CD4-positive, alpha-beta T cell (primary cell): ENCODE measurements at regions not wholly inside any gene's neighbourhood (a gene's known extent, or its start where the extent isn't known, plus 50 kb on each side); places are given as distances from the start of the nearest gene placed in this dataset.

ENCODE experiments used
- ATAC-seq: fragments of 200-7000 bp; cut with Tn5 transposase; one replicate; pipeline ENCODE4 v1.10.0; 2022; ENCODE audit warnings: mild to moderate bottlenecking; ENCODE audit not compliant: poor library complexity
- CTCF ChIA-PET: fragments of 350-600 bp; sonication (Branson Sonifier 250); formaldehyde crosslinking; loops from one replicate; lab custom pipeline; 2021; ENCODE audit warnings: antibody characterized with exemption, inconsistent platforms; lab: Charles Lee
- POLR2A ChIA-PET: fragments of 350-600 bp; sonication (Branson Sonifier 250); formaldehyde crosslinking; loops from one replicate; lab custom pipeline; 2021; ENCODE audit warnings: antibody characterized with exemption, inconsistent platforms; lab: Charles Lee
- DNase-seq, 14 experiments: peaks; one replicate each; pipeline ENCODE4 v3.0.0-alpha.2; 2013 to 2020; ENCODE audit warnings: mixed read lengths in 2 of 14
- H3K27ac ChIP-seq, 2 donors: one replicate each; pipeline versions ENCODE4 v1.5.1 to v1.7.0; 2013; ENCODE audit warnings: low read length in 2 of 2, low read depth in 1 of 2, mild to moderate bottlenecking in 1 of 2
- H3K27me3 ChIP-seq, 2 experiments: 1 replicate in 1 of 2; 2 replicates in 1 of 2; pipeline versions ENCODE4 v1.6.1 to v1.7.0; 2013; ENCODE audit warnings: low read length in 2 of 2, control low read depth in 1 of 2, mild to moderate bottlenecking in 1 of 2, moderate library complexity in 1 of 2; ENCODE audit not compliant: insufficient read depth in 2 of 2, control insufficient read depth in 1 of 2
- H3K36me3 ChIP-seq: one replicate; pipeline ENCODE4 v1.6.1; 2013; ENCODE audit warnings: low read length, control low read depth; ENCODE audit not compliant: insufficient read depth
- H3K4me1 ChIP-seq: one replicate; pipeline ENCODE4 v1.6.1; 2013; ENCODE audit warnings: low read length, control low read depth; ENCODE audit not compliant: insufficient read depth
- H3K4me3 ChIP-seq: one replicate; pipeline ENCODE4 v1.5.1; 2013; ENCODE audit warnings: mild to moderate bottlenecking, low read length, moderate library complexity
- H3K9me3 ChIP-seq, 2 experiments: 1 replicate in 1 of 2; 2 replicates in 1 of 2; pipeline versions ENCODE4 v1.6.1 to v1.7.0; 2013; ENCODE audit warnings: low read length in 2 of 2, mild to moderate bottlenecking in 2 of 2, control low read depth in 1 of 2, moderate library complexity in 1 of 2; ENCODE audit not compliant: control insufficient read depth in 1 of 2, insufficient read depth in 1 of 2
- H3K27ac Mint-ChIP-seq: one replicate; pipeline ENCODE4 v1.8.0; 2020; ENCODE audit warnings: mixed read lengths
- H3K27me3 Mint-ChIP-seq: one replicate; pipeline ENCODE4 v1.8.0; 2021; ENCODE audit warnings: mixed read lengths
- H3K36me3 Mint-ChIP-seq: one replicate; pipeline ENCODE4 v1.8.0; 2021; ENCODE audit warnings: low read depth, mixed read lengths
- H3K4me1 Mint-ChIP-seq: one replicate; pipeline ENCODE4 v1.8.0; 2021; ENCODE audit warnings: low read depth, mixed read lengths
- H3K4me3 Mint-ChIP-seq: one replicate; pipeline ENCODE4 v1.8.0; 2020; ENCODE audit warnings: mild to moderate bottlenecking, mixed read lengths
- H3K9me3 Mint-ChIP-seq: one replicate; pipeline ENCODE4 v1.8.0; 2020; ENCODE audit warnings: mixed read lengths
- intact Hi-C, 2 experiments: fragments of 100-400 bp; cut with DNase I in 1 of 2; cut with micrococcal nuclease in 1 of 2; formaldehyde crosslinking; loops; one replicate each; pipeline versions ENCODE4 v1.15.1 to v1.9.0; 2023 to 2025; cut with DNase I, micrococcal nuclease
- TF ChIP-seq, protein P1 (sequence below): fragments of 200-600 bp; IDR thresholded peaks from one replicate; pipeline ENCODE4 v1.8.0; 2022; ENCODE audit warnings: antibody characterized with exemption, mild to moderate bottlenecking

DNA sequence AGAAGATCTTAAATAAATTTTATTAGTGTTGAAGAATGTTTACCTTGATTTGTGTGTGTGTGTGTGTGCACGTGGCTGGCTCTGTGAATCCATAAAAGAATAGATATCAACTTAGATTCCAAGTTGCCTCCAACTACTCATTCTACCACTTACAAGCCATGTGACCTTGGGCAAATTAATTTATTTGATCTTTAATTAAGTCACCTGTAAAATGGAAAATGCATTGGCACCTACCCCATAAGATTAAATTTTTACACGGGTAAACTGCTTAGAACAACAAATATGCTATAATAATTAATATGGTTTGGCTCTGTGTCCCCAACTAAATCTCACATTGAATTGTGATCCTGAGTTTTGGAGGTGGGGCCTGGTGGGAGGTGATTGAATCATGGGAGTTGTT, 604.9 kb upstream of the NRG3 start:
- Mint-ChIP-seq H3K27me3 (no peaks in the 10 kb centered on the region), H3K4me3 (no peak overlapping the region), H3K27ac (no peak overlapping the region), H3K9me3 (peaks cover 3% of the 10 kb centered on the region), H3K36me3 (no peaks in the 10 kb centered on the region), H3K4me1 (no peaks in the 10 kb centered on the region)
- Histone ChIP-seq H3K4me3 (no peak overlapping the region), H3K4me1 (no peaks in the 10 kb centered on the region), H3K27me3 (no peaks in the 10 kb centered on the region), H3K27ac (no peak overlapping the region), H3K9me3 (peaks cover 0 to 3% of the 10 kb centered on the region in 2 experiments), H3K36me3 (no peaks in the 10 kb centered on the region)
- TF ChIP-seq, protein P1, sequence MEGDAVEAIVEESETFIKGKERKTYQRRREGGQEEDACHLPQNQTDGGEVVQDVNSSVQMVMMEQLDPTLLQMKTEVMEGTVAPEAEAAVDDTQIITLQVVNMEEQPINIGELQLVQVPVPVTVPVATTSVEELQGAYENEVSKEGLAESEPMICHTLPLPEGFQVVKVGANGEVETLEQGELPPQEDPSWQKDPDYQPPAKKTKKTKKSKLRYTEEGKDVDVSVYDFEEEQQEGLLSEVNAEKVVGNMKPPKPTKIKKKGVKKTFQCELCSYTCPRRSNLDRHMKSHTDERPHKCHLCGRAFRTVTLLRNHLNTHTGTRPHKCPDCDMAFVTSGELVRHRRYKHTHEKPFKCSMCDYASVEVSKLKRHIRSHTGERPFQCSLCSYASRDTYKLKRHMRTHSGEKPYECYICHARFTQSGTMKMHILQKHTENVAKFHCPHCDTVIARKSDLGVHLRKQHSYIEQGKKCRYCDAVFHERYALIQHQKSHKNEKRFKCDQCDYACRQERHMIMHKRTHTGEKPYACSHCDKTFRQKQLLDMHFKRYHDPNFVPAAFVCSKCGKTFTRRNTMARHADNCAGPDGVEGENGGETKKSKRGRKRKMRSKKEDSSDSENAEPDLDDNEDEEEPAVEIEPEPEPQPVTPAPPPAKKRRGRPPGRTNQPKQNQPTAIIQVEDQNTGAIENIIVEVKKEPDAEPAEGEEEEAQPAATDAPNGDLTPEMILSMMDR: no peak
- no peak for DNase-seq
- intact Hi-C loops: no loop called here
- POLR2A ChIA-PET: no interaction called here
- CTCF ChIA-PET: no interaction called here
- no peak for ATAC-seq

DNA sequence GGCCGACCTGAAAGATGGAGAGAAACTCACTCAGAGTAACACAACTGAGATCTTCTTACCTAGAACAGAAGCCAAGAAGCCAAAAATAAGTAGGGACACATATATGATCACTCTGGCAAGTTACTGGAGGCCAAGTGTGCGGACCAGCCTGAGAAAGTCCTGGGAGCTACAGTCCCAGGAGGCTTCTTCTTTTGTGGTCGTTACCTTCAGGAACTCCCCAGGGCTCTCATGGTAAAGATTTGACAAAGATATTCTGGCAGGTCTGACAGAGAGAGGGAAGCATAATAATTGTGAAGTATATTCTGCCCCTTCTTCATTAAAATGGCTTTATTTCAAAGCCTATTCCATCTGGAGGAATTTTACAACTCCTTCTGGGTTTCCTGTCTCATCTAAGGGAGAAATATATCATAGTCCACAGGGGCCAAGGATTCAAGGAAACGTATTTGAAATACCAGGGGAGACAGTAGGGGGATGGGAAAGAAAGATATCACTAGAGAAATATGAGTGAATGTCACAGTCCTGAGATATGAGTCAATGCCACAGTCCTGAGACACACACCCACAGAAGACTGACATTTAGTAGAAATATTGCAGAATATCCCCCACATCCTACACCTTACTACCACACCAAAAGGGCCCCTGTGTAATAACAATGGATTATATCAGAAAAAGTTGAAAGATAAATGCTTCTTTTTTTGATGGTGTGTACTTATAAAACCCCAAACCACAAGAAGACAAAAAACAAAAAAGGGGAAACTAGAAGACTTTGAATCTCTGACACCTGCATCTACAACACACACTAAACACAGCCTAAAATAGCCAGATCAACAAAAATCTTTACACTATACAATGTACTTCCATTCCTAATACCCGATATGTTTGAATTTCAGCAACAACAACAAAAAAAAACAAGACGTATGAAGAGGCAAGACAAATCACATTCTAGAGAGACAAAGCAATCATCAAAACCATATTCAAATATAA, 594.2 kb upstream of the NRG3 start:
- H3K27ac Mint-ChIP-seq: no peak overlapping the region

DNA sequence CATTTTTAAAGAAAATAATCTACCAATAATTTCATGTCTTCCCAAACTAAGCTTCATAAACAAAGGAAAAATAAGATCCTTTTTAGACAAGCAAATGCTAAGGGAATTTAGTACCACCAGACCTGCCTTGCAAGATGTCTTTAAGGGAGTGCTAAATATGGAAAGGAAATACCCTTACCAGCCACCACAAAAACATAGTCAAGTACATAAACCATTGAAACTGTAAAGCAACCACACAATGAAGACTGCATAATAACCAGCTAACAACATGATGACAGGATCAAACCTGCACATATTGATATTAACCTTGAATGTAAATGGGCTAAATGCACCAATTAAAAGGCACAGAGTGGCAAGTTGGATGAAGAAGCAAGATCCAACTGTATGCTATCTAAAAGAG, 586.5 kb upstream of the NRG3 start:
- Histone ChIP-seq H3K27ac (no peak overlapping the region), H3K36me3 (no peaks in the 10 kb centered on the region), H3K9me3 (peaks cover 0 to 4% of the 10 kb centered on the region in 2 experiments), H3K4me3 (no peak overlapping the region), H3K4me1 (no peaks in the 10 kb centered on the region), H3K27me3 (no peaks in the 10 kb centered on the region)
- DNase-seq (no peak), ATAC-seq (no peak)
- Mint-ChIP-seq H3K36me3 (no peaks in the 10 kb centered on the region), H3K4me1 (no peaks in the 10 kb centered on the region), H3K27me3 (no peaks in the 10 kb centered on the region), H3K4me3 (no peak overlapping the region), H3K27ac (no peak overlapping the region), H3K9me3 (peaks cover 11% of the 10 kb centered on the region)
- intact Hi-C loops: no loop called here
- TF ChIP-seq, protein P1: no peak
- ChIA-PET POLR2A (no interaction called here), CTCF (no interaction called here)

More for the DNA sequence above, 594.2 kb upstream of the NRG3 start:
- intact Hi-C loops: no loop called here
- H3K4me3 Mint-ChIP-seq: no peak overlapping the region
- Histone ChIP-seq H3K9me3 (peaks cover 0 to 4% of the 10 kb centered on the region in 2 experiments), H3K27me3 (no peaks in the 10 kb centered on the region), H3K36me3 (no peaks in the 10 kb centered on the region), H3K4me3 (no peak overlapping the region), H3K27ac (no peak overlapping the region), H3K4me1 (no peaks in the 10 kb centered on the region)
- CTCF ChIA-PET: no interaction called here
- no peak for ATAC-seq
- TF ChIP-seq, protein P1: no peak
- no peaks in the 10 kb centered on the region for H3K36me3 Mint-ChIP-seq
- DNase-seq: no peak
- no peaks in the 10 kb centered on the region for H3K4me1 Mint-ChIP-seq
- no peaks in the 10 kb centered on the region for H3K27me3 Mint-ChIP-seq
- POLR2A ChIA-PET: no interaction called here
- H3K9me3 Mint-ChIP-seq: no peaks in the 10 kb centered on the region
